Endothelial cell of umbilical vein (primary cell): ENCODE measurements at regions not wholly inside any gene's neighbourhood (a gene's known extent, or its start where the extent isn't known, plus 50 kb on each side); places are given as distances from the start of the nearest gene placed in this dataset.

ENCODE experiments used
- BruUV-seq: library from RNA; stranded (reverse); fragments of 400-500 nt; replicated peaks from 2 replicates; lab custom pipeline; 2021; lab: Mats Ljungman, UMichigan
- CTCF ChIA-PET: fragments of 300-600, 350-600 bp; sonication (Branson Sonifier 250); formaldehyde crosslinking; loops from one replicate; lab custom pipeline; 2021; ENCODE audit warnings: antibody characterized with exemption, inconsistent platforms; lab: Charles Lee
- POLR2A ChIA-PET: fragments of 300-600, 350-600 bp; sonication (Branson Sonifier 250); formaldehyde crosslinking; loops from one replicate; lab custom pipeline; 2021; ENCODE audit warnings: antibody characterized with exemption, inconsistent platforms; lab: Charles Lee
- DNase-seq: peaks from one replicate; pipeline ENCODE4 v3.0.0-alpha.2; 2011; ENCODE audit warnings: low read depth, low spot score
- FAIRE-seq: peaks from 2 replicates; lab custom pipeline; 2011; peaks lifted over from hg19 to GRCh38; lab: Jason Lieb, UNC
- H2AFZ ChIP-seq: 2 replicates; pipeline ENCODE4 v1.6.0; 2012; ENCODE audit warnings: low read depth, low read length, control low read depth, inconsistent platforms
- H3K27ac ChIP-seq: 2 replicates; pipeline ENCODE4 v1.5.1; 2011; ENCODE audit warnings: low read depth, mild to moderate bottlenecking, control low read depth, low read length, moderate library complexity; ENCODE audit not compliant: insufficient read depth
- H3K27me3 ChIP-seq, 2 experiments: 2 replicates each; pipeline versions ENCODE4 v1.6.0 to v1.6.1; 2011; ENCODE audit warnings: low read length in 2 of 2, mixed read lengths in 1 of 2; ENCODE audit not compliant: control insufficient read depth in 2 of 2, insufficient read depth in 2 of 2
- H3K36me3 ChIP-seq, 2 experiments: 2 replicates in 1 of 2; 3 replicates in 1 of 2; pipeline ENCODE4 v1.5.1; 2011; ENCODE audit warnings: low read length in 2 of 2, mild to moderate bottlenecking in 1 of 2, moderate library complexity in 1 of 2; ENCODE audit not compliant: control insufficient read depth in 2 of 2, insufficient read depth in 2 of 2; ENCODE audit errors: extremely low read depth in 1 of 2
- H3K4me1 ChIP-seq: 3 replicates; pipeline ENCODE4 v1.5.1; 2011; ENCODE audit warnings: mild to moderate bottlenecking, low read length; ENCODE audit not compliant: control insufficient read depth, insufficient read depth; ENCODE audit errors: extremely low read depth
- H3K4me2 ChIP-seq: 2 replicates; pipeline ENCODE4 v1.6.1; 2011; ENCODE audit warnings: low read length, control low read depth, mixed read lengths; ENCODE audit not compliant: insufficient read depth
- H3K4me3 ChIP-seq, 3 experiments: fragments of 200-600 bp in 1 of 3; sonication (generic), shearing (Covaris generic) in 1 of 3; replicated peaks in 1 of 3; 2 replicates each; pipeline ENCODE4 v1.5.1; 2011 to 2016; ENCODE audit warnings: control low read depth in 3 of 3, low read length in 3 of 3, mild to moderate bottlenecking in 2 of 3, inconsistent platforms in 1 of 3, low read depth in 1 of 3, moderate library complexity in 1 of 3; ENCODE audit not compliant: insufficient read depth in 1 of 3
- H3K79me2 ChIP-seq: 2 replicates; pipeline ENCODE4 v1.6.0; 2012; ENCODE audit warnings: low read length, inconsistent platforms; ENCODE audit not compliant: control insufficient read depth, insufficient read depth
- H3K9ac ChIP-seq: replicated peaks from 2 replicates; pipeline ENCODE3; 2011; ENCODE audit warnings: low read length, control low read depth; ENCODE audit not compliant: insufficient read depth; ENCODE audit errors: extremely low read depth
- H3K9me1 ChIP-seq: replicated peaks from 3 replicates; pipeline ENCODE4 v1.6.0; 2011; ENCODE audit warnings: mild to moderate bottlenecking, low read length; ENCODE audit not compliant: control insufficient read depth, insufficient read depth; ENCODE audit errors: extremely low read depth
- H3K9me3 ChIP-seq: replicated peaks from 2 replicates; pipeline ENCODE4 v1.5.1; 2012; ENCODE audit warnings: low read length, inconsistent platforms; ENCODE audit not compliant: control insufficient read depth, insufficient read depth
- H4K20me1 ChIP-seq: replicated peaks from 2 replicates; pipeline ENCODE3; 2011; ENCODE audit warnings: mild to moderate bottlenecking, low read length; ENCODE audit not compliant: control insufficient read depth, insufficient read depth; ENCODE audit errors: extremely low read depth
- CTCF ChIP-seq, 2 donors: IDR thresholded peaks; 1 replicate in 1 of 2; 2 replicates in 1 of 2; pipeline ENCODE4 v1.5.1; 2011; ENCODE audit warnings: low read length in 2 of 2, mild to moderate bottlenecking in 2 of 2, moderate library complexity in 2 of 2, control low read depth in 1 of 2, inconsistent platforms in 1 of 2, low read depth in 1 of 2; ENCODE audit not compliant: insufficient read depth in 1 of 2; ENCODE audit errors: extremely low read depth in 1 of 2
- EZH2 ChIP-seq: IDR thresholded peaks from 2 replicates; pipeline ENCODE4 v1.6.1; 2012; ENCODE audit warnings: borderline replicate concordance, low read depth, mild to moderate bottlenecking, moderate library complexity, low read length, inconsistent platforms; ENCODE audit not compliant: severe bottlenecking
- FOS ChIP-seq: IDR thresholded peaks from 2 replicates; pipeline ENCODE4 v1.6.1; 2011; ENCODE audit warnings: mild to moderate bottlenecking, low read length, moderate library complexity, borderline replicate concordance; ENCODE audit not compliant: insufficient read depth
- GATA2 ChIP-seq: IDR thresholded peaks from 2 replicates; pipeline ENCODE4 v1.7.0; 2011; ENCODE audit warnings: low read depth, mild to moderate bottlenecking, moderate library complexity, mixed read lengths, low read length; ENCODE audit not compliant: insufficient read length, insufficient read depth
- JUN ChIP-seq: IDR thresholded peaks from 2 replicates; pipeline ENCODE4 v1.6.1; 2011; ENCODE audit warnings: borderline replicate concordance, low read depth; ENCODE audit not compliant: insufficient read length, insufficient read depth
- MAX ChIP-seq: IDR thresholded peaks from 2 replicates; pipeline ENCODE4 v1.6.1; 2011; ENCODE audit not compliant: insufficient read depth, insufficient read length
- dilution Hi-C: fragments of 300-500 bp; cut with MboI; formaldehyde crosslinking; loops from one replicate; pipeline ENCODE4 v1.15.0; 2019; ENCODE audit warnings: low sequenced_read_pairs; ENCODE audit not compliant: extremely low pct_ligation_motif_present
- intact Hi-C: fragments of 100-400 bp; cut with micrococcal nuclease; formaldehyde crosslinking; loops from one replicate; pipeline ENCODE4 v1.10.0; 2022

GRCh38 chr4:155587766-155588165 is 78.9 kb upstream of the GUCY1A1 start:
- Histone ChIP-seq H3K4me1 (peaks cover 10% of the 10 kb centered on the region), H3K9ac (no peak overlapping the region), H3K36me3 (no peaks in the 10 kb centered on the region), H3K4me2 (no peak overlapping the region), H3K79me2 (no peaks in the 10 kb centered on the region), H3K9me1 (no peaks in the 10 kb centered on the region), H3K9me3 (no peaks in the 10 kb centered on the region), H4K20me1 (no peaks in the 10 kb centered on the region), H3K27ac (no peak overlapping the region), H3K4me3 (no peak overlapping the region), H2AFZ (no peak overlapping the region), H3K27me3 (no peaks in the 10 kb centered on the region)
- intact Hi-C loops = no loop called here
- TF ChIP-seq CTCF (IDR thresholded peaks at IDR 0.05; ENCODE audit: extremely low read depth in 1 of 2, insufficient read depth in 1 of 2, low read depth in 1 of 2, low read length in 2 of 2) (no peak), JUN (no peak), MAX (no peak), EZH2 (no peak)
- no peak for FAIRE-seq
- no peak for DNase-seq
- BruUV-seq = no TSS peak
- dilution Hi-C loops = no loop called here
- ChIA-PET POLR2A (no interaction called here), CTCF (no interaction called here)

DNA sequence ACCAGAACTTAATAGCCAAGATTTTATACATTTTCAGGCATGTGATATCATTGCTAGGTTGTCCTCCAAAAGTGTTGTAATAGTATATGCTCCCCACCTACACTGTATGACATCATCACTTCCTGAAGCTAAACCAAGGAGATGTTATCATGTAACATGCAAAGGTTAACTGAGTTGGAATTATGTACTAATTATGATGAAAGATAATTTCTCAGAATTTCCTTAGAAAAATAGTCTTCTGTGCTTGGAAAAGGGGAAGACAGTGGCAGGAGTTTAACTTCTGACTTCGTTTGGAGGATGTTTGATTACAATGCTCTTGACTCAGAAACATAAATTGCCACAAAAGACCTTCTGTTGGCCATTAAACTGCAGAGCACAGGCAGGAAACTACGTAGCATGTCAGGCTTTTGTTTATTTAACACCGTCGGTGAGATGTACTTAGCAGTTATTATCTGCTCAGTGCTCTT is 83.6 kb upstream of the GUCY1A1 start:
- Histone ChIP-seq H3K36me3 (no peaks in the 10 kb centered on the region), H3K27ac (peak overlapping the region; percentile 60), H3K4me2 (peak overlapping the region; percentile 56), H4K20me1 (no peaks in the 10 kb centered on the region), H3K4me3 (peak overlapping the region in 1 of 3 experiments; percentile 22), H2AFZ (peak overlapping the region; percentile 39), H3K9me1 (no peaks in the 10 kb centered on the region), H3K79me2 (no peaks in the 10 kb centered on the region), H3K9ac (peak overlapping the region; percentile 13), H3K4me1 (peaks cover 20% of the 10 kb centered on the region), H3K9me3 (no peaks in the 10 kb centered on the region), H3K27me3 (no peaks in the 10 kb centered on the region)
- TF ChIP-seq GATA2 (peak; percentile 88), JUN (peak; percentile 79), MAX (no peak), FOS (no peak)
- FAIRE-seq (peak; percentile 83), DNase-seq (peak; percentile 91)
- no TSS peak for BruUV-seq
- ChIA-PET POLR2A (no interaction called here), CTCF (interaction anchor here (1.0 kb wide), 1 partner anchor 40 kb away, joined by 3 read pairs; no protein-coding TSS in a partner anchor)
- intact Hi-C loops = loop anchor here (1.0 to 2.0 kb wide), 3 partner anchors 46 to 110 kb away; partner anchors contain the start of gene GUCY1A1
- dilution Hi-C loops = no loop called here
